ENCODE measurements at regions not wholly inside any gene's neighbourhood (a gene's known extent, or its start where the extent isn't known, plus 50 kb on each side); places are given as distances from the start of the nearest gene placed in this dataset.

GRCh38 chr3:153032891-153033290, 129.1 kb upstream of the RAP2B start:
- DNase-seq, result no peak

- no peak for DNase-seq
Measured at GRCh38 chr3:153036846-153037245, 125.2 kb upstream of the RAP2B start.

- DNase-seq, result no peak
Measured at GRCh38 chr3:153038367-153038766, 123.7 kb upstream of the RAP2B start.

GRCh38 chr3:153038779-153039178, 123.2 kb upstream of the RAP2B start:
- DNase-seq, result no peak

DNA sequence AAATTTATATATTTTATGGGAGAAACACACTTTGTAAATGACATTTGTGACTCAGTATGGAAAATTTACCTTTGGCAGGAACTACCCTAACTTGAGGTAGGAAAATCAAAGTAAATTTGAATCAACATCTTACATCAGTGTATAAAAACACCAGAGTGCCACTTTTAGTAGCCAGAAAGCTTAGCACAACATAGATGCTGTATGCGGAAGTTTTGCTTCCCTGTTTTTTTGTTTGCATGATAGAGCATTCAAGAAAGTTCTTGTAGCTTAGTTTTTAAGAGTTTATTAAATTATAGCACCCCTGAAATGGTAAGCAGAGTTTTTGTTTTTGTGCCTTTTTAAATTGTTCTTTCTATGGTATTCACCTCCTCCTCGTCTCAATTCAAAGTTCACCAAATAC, 120.8 kb upstream of the RAP2B start:
- DNase-seq, result no peak

DNA sequence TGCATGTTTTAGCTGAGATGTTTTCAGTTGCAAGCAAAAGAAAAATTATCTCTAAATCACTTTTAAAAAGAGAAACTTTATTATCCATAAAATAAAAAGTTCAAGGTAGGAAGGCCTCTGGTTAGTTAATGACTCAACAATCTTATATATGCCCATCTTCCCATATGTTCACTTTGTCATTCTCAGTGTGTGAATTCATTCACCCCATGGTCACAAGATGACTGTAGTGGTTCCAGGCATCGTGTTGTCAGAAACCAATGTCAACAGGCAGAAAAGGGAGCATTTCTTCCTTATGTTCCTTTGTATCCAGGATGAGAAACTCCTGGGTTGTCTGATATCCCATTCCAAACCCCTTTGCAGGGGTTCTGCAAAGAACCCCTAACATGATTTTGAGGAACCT, 119.9 kb upstream of the RAP2B start:
- DNase-seq, result no peak

DNA sequence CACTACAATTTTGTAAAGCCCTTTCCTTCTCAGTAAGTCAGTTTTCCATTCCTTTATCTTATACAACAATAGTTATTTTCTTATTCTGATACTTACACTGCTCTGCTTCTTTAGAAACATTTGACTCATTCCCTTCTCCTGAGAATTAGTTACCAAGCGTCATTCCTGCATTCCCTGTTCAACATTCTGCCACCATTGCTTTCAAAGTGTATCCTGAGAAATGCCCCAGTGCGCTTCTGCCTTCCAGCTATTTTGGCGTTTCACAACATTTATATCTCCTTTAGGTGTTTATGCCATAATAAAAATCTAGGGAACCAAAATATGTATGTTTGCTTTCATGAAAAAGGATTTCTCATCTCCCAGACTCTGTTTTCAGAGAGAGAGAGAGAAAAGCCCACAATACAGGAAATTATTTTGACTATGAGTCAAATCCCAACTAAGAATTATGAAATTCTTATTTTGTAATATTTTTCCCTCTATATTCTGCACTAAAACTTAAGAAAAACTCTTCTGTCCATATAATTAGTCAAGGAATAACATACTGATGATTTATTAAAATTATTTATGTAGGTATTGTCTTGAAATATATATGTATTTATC, 118.2 kb upstream of the RAP2B start:
- peak; percentile 58 for DNase-seq

DNA sequence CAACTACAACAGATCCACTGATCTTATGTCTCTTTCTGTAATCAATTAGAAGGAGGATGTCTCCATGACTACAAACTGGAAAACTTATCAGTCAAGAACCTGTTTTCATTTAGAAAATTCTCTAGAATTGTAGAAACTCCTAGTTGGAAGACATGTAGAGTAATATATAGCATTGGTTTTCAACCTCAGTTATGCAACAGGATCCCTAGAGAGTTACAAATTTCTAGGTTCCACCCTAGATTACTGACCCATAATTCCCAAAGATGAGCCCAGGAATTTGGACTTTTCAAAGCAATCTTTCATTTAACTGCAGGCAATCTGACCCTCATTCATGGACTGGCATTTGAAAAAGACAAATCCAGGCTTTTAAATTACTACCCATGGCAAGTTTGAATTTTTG, 116.9 kb upstream of the RAP2B start:
- DNase-seq, result peak; percentile 5

- DNase-seq, result no peak
Measured at GRCh38 chr3:153050978-153051377, 111.0 kb upstream of the RAP2B start.

DNA sequence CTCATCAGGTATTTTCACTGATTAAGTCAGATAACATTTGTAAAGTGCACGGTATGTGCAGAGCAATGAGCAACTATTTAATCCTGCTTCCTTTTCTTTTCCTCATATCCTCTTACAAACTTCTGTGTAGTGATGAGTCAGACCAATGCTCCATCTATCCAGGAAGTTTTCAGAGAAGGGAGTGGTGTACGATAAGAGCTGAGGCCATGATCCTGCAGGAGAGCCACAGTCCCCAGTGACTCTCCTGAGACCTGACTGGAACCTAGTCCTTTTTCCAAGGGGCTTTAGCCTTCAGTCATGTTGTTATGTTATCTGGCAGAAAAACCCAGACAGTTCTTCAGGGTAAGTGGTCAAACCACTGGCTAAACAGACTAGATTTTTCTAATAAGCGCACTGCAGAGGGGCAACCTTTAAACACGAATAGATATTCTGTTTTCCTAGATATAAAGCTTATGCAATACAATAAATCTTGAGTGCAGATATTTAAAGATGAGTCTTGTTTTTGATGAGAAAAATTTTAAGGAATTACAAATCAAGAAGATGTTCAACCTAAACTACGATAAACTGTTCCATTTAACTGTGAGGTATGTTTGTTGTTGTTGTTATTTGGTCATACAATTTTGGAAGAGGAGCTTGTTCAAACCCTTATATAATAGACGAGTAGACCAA, 110.5 kb upstream of the RAP2B start:
- peak; percentile 80 for DNase-seq

GRCh38 chr3:153052096-153052460, 109.9 kb upstream of the RAP2B start:
- peak; percentile 91 for DNase-seq

- DNase-seq, result no peak
Measured at GRCh38 chr3:153055217-153055616, 106.8 kb upstream of the RAP2B start.

GRCh38 chr3:153055779-153056178, 106.2 kb upstream of the RAP2B start:
- no peak for DNase-seq

- peak; percentile 84 for DNase-seq
Measured at GRCh38 chr3:153058031-153058688, 103.9 kb upstream of the RAP2B start.

DNA sequence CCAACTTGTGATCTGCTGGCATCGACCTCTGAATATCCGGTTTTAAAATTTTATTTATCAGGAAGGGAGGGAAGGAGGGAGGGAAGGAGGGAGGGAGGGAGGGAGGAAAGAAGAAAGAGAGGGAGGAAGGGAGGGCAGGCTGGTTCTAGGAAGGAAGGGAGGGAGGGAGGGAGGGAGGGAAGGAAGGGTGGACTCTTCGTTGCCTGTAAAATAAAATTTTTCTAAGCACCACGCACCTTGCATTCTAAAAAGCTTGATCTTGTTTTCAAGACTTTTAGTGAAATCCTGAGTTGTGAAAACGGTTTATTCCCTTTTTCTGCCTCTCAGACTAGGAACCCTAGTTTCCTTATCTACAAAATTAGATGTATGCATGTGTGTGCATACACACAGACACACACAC, 101.7 kb upstream of the RAP2B start:
- DNase-seq, result no peak

DNA sequence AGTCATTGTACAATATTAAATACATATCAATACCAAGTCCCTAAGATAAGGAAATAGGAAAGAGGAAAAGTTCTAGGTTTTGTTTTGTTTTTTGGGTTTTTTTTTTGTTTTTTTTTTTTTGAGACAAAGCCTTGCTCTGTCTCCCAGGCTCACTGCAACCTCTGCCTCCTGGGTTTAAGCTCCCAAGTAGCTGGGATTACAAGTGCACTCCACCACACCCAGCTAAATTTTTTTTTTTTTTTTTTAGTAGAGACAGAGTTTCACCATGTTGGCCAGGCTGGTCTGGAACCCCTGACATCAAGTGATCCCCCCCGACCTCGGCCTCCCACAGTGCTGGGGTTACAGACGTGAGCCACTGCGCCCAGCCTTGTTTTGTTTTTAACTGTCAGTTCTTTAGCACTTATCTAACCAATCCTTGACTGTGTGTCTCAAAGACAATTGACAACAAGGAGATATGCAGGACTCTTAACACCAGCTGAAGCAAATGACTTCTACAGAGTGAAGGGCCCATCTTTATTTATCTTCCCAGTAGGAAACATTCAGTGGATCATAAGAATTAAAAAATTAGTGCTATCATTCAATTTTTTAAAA, 100.0 kb upstream of the RAP2B start:
- no peak for DNase-seq

DNA sequence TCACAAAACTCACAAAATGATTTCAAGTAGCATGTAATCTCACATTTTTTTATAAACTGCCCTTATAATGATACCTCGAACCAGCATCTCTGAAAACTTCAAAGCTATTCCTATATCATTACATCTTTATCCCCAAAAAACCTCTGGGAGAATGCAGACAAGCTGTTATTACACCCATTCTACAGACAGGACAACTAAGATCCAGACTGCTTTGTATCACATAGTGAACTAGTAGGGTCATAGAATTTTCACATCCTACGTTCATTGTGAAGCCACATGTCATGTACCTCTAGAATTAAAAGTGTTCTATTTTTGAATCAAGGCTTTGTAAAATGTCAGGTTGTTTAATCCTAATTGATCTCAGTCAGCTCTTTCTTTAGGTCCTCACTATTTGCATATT, 98.7 kb upstream of the RAP2B start:
- no peak for DNase-seq

GRCh38 chr3:153066983-153067382, 95.0 kb upstream of the RAP2B start:
- no peak for DNase-seq

DNA sequence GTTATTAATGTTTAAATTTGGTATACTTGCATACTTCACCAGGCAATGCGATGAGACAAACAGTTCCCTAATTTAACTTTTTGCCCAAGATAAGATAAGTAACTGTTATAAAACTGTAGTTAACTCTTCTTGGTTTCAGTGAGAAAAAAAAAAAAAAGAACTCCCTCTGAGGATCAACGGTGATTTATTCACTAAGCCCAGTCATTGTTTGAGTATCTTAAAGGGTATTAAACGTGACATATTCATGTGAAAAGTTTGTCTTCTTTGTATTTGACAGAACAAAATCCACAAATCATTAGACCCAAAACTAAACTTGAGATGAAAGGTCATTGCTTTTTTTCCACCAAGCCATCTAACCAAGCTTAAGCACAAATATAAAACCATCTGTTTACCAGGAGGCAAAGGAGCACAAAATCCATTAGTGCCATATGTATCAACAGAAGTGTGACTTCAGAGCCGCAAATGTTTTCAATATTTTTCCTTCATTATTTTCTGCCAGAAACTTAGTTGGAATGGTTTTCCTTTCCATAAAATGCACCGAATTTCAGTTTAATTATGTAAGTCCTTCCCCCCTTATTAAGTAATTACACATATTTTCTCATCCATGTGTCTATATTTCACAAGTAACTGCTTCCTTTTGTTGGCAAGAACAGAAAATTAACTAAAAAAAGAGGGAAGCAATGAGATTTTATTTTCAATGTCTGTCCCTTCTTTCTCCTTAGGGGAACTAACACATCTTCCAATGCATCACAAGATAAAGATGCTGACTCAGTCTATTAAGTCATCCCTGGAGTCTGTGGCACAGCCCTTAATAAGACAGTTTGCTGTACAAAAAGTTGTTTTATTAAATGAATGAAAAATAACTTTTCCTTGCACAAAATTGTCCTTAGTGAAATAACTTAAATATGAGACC, 92.2 kb upstream of the RAP2B start:
- DNase-seq, result peak; percentile 68

GRCh38 chr3:153070511-153070868, 91.5 kb upstream of the RAP2B start:
- no peak for DNase-seq

DNA sequence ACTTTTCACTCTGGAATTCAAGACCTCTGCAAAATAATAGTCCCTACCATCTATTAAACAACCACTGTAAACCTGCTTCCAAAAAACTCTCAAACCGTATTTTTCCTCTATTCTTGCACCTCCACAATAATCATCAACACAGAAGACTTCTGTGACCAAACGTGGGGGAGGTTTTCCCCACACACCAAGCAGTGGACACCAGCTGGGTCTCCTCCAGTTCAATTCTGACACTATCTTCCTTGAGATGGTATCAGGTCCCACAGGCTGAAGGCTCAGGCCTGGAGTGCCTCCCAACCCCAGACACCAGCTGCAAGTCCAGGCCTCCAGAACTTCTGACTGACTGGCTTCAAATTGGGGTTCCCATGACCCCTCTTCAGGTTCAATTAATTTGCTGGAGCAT, 89.6 kb upstream of the RAP2B start:
- no peak for DNase-seq

DNA sequence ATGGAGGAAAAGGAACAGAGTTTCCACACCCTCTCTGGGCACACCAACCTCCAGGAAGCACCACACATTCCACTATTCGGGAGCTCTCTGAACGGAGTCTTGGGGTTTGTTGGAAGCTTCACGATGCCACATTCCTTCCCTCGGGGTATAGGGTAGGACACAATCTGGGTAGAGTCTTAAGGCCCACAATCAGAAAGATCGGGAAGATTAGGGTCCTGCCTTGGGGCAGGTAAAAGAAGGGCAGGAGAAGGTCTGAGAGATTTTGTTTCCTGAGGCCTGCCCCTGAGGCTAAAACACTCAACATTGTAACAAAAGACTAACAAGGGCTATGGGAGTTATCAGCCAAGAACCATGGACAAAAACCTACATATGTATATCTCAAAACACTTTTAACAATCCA, 89.2 kb upstream of the RAP2B start:
- DNase-seq, result no peak

- no peak for DNase-seq
Measured at GRCh38 chr3:153073636-153074035, 88.4 kb upstream of the RAP2B start.

Measured in fibroblast of skin of scalp (primary cell).